HG02763 (cell line): ENCODE measurements at regions not wholly inside any gene's neighbourhood (a gene's known extent, or its start where the extent isn't known, plus 50 kb on each side); places are given as distances from the start of the nearest gene placed in this dataset.
"Not testable (repeated sequence)": the region's sequence is repeated elsewhere in the genome, so short reads cannot be mapped to it uniquely, and the experiment has no call there.

ENCODE experiments used
- ATAC-seq: cut with Tn5 transposase; IDR thresholded peaks from one replicate; pipeline ENCODE4 v1.9.1; 2021; ENCODE audit warnings: mild to moderate bottlenecking, moderate library complexity; ENCODE audit not compliant: unreplicated experiment

DNA sequence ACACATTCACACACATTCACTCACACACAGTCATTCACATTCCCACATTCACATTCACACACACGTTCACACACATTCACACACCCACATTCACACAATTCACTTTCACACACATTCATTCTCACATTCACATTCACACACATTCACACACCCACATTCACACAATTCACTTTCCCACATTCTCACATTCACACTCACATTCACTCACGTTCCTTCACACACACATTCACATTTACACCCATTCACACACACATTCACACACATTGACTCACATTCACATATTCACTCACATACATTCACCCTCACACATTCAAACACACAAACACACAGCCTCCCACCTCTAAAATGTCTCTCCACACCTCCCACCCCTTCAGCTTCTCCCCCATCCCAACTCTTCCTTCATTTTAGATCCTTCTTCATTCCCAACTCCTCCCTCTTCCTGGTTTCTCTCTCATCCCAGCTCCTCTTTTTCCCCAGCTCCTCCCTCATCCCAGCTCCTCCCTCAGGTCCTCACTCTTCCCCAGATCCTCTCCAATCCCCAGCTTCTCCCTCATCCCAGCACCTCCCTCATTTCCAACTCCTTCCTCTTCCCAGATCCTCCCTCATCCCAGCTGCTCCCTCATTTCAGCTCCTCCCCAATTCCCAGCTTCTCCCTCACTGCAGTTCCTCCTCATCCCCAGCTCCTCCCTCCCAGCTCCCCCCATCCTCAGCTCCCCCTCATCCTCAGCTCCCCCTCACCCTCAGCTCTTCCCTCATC, 111.0 kb downstream of the FAM53A start:
- ATAC-seq, result no peak

GRCh38 chr4:1572521-1572920, 111.6 kb downstream of the FAM53A start:
- no peak for ATAC-seq

- ATAC-seq, result no peak
Measured at GRCh38 chr4:1572010-1572385, 112.1 kb downstream of the FAM53A start.

DNA sequence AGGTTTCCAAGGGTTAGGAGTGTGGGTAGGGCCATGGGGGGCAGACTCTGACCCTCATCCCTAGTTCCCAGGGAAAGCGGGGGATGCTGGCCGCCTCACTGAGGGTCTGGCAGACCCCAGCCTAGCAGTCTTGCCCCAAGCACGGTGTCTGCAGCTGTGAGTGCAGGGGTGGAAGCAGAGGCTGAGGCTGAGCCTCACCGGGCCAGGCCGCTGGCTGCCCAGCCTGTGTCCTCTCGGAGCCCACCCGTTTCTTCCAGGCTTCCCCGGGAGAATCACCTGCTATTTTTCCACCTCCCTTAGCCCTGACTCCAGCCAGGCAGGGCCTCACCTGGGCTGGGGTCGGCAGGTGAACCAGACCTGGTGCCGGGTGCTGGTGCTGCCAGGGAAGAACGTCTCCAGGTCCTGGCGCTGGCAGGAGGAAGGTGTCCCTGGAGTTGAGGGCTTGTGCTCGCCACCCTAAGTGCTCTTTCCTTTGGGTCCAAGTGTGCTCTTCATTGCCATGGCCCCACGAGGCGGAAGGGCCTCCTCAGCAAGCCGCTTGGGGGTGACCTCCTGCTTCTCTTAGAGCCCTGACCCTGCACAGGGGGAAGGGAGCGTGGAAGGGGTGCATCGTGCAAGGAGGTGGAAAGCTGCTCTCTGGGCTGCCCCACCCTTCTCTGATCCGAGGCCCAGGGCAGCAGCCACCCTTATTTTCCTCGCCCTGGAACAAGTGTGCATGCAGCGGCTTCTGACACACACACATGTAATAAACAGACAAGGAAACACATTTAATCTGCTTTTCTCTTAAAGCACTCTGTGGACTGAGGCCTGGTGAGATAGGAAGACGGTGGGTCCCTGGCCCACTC, 112.7 kb downstream of the FAM53A start:
- ATAC-seq, result no peak

DNA sequence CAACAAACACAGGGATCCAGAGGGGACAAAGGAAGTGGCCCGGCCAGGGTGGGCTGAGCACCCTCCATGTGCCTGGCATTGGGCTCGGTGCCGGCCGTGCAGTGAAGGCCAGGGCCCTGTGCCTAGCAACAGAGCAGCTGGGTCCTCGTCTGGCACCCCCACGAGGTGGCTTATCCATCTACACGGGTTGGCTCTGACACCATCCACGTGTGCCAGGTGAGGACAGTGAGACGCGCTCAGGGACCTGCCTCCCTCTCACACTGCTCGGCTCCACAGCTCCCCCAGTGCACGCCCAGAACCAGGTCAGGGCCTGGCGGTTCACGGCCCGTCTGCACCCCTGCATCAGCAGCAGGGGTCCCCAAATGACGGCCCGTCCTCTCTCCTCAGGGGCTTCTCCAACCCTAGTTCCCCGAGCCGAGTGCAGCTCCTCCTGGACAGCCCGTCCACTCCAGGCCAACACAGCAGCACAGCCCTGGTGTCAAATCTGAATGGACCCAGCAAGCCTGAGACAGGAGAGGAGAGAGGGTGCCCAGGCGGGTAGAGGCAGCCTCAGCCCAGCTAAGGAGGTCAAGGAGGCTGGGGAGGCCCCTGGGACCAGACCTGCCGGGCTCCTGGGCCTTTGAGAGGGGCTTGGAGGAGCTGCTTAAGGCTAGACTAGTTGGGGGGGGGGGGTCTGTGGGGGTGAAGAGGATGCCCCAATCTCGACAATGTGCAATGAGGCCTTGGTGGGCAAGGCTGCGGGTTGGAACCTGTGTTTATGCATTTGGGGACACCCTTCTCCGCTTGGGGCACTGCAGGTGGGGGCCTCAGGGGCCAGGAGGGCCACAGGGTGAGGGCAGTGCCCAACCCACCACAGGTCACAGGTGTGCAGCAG, 113.6 kb downstream of the FAM53A start:
- ATAC-seq, result no peak

GRCh38 chr4:1569461-1570151, 114.5 kb downstream of the FAM53A start:
- no peak for ATAC-seq

DNA sequence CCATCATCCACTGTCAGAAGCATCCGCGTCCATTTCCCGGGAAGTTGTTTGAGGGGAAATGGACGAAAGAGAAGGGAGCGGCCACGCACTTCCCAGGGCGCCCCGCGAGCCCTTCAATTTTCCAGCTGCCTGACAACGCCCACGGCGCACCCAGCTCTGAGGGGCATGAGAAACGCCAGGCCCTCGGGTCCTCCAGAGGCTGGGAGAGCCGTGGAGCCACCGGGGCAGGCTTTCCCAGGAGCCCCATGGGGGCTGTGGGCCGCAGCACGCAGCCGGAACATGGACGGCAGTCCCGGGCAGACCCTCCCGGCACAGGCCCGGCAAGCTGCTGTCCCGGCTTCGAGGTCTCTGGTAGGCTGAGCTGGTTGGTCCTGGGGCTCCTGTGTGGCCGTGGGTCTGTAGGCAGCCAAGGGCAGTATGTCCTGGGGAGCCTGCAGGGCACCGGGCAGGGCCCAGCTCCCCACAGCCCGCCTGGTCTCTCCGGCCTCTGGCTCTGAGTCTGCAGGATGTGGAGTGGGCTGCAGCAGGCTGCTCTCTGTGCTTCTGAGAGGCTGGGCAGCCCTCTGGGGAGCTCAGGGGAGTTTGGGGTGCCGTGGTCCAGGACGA, 115.2 kb downstream of the FAM53A start:
- ATAC-seq, result no peak

DNA sequence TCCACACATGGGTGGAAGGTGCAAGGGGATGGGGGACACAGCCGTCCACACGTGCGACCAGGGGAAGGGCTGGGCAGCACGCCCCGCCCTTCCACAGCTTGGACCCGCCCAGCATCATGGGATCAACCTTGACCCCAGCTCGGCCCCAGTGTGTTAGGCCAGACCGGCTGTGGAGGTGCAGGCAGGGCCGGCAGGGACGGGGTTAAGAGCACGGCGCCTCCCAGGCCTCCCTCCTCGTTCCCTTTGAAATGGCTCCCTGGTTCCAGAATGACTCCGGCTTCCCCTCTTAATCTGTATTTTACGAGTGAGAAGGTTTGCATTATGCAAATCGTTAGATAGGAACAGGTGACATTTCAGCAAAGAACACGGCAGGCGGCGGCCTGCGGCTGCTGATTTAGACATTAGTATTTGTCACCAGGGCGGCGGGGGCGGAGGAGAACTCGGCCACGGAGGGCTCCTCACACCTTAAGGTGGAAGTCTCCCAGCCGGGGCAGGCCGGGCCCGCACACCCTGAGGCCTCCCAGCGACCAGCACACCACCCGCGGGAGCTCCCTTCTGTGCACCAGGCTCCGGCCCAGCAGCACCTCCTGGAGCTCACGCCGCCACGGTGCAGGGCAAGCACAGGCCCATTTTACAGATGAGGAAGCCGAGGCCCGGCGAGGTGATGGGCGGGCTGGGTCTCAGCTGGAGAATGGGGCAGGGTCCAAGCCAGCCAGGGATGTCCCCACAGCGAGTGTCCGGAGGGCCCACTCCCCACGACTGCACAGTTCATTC, 116.1 kb downstream of the FAM53A start:
- no peak for ATAC-seq

GRCh38 chr4:1567519-1567807, 116.7 kb downstream of the FAM53A start:
- ATAC-seq, result no peak

DNA sequence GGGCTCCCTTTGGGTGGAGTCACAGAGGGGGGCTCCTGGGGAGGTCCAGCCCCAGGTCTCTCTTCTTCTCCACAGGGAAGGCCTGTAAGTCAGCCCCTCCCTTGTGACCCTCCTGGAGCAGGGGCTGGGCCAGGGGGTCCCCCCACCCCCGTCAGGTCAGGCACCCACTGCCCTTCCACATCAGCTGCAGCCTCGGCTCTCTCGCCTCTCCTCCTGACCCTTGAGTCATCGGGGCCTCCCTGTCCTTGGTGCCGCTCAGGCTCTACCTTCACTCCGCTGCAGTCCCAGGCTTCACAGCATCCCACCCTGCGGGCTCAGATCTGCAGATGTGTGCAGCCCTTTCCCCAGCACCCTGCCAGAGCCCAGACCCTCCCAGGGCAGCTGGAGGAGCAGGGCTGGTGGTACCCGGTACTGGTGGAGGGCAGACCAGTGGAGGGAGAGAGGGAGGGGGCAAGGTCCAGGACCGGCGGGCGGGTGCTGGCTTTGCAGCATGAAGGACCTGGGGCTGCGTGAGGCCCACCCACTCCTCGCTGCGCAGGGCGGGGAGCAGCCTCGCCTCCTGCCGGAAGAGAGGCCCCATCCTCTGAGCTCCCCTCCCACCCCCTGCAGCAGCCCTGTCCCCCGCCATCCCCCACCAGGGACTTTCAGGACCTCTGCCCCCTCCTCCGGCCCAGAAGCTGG, 117.1 kb downstream of the FAM53A start:
- ATAC-seq, result no peak

DNA sequence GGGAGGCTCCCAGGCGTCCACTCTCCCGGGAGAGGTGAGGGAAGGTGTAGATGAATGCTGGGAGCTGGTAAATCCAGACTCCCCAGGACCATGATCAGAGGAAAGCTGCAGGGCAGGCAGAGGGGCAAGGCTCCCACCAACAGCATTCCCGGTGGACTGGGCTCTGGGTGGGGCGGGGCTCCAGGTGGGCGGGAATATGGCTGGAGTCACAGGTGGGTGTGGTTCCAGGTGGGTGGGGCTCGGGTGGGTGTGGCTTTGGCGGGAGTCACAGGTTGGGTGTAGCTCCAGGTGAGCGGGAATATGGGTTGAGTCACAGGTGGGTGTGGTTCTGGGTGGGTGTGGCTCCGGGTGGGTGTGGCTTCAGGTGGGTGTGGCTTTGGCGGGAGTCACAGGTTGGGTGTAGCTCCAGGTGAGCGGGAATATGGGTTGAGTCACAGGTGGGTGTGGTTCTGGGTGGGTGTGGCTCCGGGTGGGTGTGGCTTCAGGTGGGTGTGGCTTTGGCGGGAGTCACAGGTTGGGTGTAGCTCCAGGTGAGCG, 117.7 kb downstream of the FAM53A start:
- not testable (repeated sequence) for ATAC-seq

DNA sequence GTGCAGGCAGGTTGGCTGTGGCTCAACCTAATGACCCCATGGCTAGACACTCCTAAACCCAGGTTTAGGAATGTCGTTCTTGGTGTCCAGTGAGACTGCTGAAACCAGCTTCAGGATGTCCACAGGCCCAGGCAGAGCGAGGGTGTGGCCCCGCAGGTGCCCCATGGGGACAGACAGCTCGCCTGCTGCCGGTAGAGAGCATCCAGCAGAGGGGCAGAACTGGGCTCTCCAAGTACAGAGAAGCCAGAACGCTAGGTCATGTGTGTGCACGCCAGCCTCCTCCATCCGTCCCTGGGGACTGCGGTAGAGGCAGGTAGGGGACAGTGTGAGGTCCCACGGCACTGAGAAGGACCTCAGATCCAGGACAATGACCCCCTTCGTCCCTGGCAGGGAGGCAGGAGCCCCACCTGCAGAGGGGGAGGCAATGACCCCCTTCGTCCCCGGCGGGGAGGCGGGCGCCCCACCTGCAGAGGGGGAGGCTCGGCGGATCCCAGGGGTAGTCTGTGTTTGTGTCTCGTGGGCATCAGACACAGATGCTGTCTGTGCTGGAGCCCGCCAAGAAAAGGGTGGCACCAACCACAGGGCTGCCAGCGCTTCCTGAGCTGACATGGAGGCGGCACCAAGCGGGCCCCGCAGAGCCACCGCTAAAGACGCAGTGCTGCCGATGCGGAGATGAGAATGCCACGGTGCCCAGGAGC, 118.4 kb downstream of the FAM53A start:
- no peak for ATAC-seq

DNA sequence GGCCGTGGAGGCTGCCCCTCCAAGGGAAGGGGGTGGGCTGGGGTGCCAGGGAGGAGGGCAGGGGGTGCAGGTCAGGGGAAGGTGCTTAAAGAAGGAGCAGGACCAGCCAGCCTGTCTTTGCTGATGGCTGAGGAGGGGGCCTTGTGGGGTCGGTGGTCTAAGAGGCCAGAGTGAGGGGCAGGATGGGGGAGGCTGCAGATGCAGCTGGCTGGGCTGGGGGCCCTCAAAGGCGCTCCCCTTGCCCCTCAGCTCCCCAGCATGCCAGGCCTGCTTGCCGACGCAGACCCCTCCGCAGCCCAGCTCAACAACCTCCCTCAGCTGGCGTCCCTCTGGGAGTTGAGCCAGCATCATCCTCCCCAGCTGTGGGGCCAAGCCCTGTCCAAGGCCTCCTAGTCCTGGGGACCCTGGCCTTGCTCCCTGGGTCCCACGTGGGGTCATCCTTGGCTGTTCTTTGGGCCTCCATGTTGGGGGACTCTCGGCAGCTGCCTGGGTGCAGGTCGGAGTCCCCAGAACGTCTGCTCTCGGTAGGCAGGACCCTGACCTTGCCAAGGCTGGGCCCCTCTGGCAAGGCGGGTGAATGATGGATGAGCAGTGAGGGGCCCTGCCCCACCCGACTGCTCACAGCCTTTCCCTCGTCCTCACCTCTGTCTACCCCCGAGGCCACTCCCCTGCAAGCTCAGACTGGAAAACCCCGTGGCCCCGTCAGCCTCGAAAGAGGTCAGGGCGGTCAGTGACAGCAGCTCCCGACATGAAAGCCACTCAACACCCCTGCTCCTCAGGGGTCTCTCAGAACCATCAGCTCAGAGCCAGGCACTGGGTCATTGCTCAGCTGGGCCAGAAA, 119.4 kb downstream of the FAM53A start:
- no peak for ATAC-seq

DNA sequence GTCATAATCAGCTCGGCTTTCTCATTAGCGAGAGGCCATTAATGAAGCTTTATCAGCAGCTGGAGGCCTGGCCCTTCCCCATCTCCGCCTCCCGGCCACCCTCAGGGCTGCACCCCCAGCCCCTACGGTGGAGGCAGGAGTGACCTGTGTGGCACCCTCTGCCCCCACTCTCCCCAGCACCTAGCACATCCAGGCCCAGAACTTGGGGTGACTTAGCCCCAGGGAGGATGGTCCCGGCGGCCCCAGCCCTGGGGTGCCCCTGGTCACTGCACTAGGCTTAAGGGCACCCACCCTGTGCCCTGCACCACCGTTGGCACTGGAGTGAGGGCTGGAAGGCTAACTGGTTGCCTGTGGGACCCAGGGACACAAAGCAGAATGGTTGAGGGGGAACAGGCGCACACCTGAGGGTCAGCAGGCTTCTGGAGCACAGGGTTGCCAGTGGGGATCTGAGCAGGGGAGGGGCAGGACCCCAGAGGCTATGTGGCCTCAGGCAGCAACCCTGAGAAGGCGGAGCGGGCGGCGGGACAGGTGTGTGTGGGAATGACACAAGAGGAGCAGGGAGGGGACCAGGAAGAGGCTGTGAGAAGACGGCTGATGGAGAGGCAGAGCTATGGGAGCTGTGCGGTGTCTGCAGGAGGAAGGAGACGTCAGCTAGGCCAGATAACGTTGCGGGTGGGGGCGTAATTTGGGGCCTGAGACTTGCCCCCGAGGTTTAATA, 120.2 kb downstream of the FAM53A start:
- no peak for ATAC-seq

DNA sequence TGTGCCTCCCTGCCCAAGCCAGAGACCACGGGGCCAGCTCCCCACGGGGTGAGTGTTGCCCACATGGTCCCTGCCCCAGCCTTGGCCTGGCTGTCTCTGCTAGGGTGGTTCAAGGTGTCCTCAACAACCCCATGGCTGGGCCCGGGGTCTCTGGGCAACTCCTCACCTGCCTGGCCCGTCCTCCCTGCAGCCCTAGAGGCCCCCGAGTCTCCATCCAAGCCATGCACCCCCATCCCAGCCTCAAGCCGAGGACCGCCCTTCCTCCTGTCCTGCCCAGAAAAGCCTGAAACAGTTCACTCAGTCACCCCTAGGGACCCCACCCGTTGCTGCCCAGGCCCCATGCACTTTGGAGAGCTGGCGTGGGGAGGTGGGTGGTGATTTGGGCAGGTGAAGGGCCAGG, 120.9 kb downstream of the FAM53A start:
- no peak for ATAC-seq

DNA sequence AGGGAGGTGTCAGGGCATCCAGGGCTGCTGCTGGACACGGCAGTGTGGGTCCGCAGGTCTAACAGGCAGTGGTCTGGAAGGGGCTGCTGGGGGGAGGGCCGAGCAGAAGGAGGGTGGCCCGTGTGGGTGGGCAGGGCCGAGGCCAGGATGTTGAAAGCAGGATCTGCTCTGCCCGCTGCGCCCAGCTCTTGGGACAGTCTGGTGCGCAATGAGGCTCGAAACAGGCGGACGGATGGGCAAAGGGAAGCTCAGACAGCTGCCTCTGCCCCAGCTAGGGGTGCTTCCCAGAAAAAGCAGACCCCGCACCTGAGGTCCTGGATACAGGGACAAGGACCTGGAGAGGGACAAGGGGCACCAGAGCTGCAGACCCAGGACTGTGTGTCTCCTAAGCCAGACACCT, 121.3 kb downstream of the FAM53A start:
- ATAC-seq, result no peak

GRCh38 chr4:1562371-1562770, 121.7 kb downstream of the FAM53A start:
- no peak for ATAC-seq
